CD4-positive, alpha-beta T cell (primary cell): ENCODE measurements at regions not wholly inside any gene's neighbourhood (a gene's known extent, or its start where the extent isn't known, plus 50 kb on each side); places are given as distances from the start of the nearest gene placed in this dataset.

Source experiments
- ATAC-seq: fragments of 200-7000 bp; cut with Tn5 transposase; one replicate; pipeline ENCODE4 v1.10.0; 2022; ENCODE audit warnings: mild to moderate bottlenecking; ENCODE audit not compliant: poor library complexity
- CTCF ChIA-PET: fragments of 350-600 bp; sonication (Branson Sonifier 250); formaldehyde crosslinking; loops from one replicate; lab custom pipeline; 2021; ENCODE audit warnings: antibody characterized with exemption, inconsistent platforms; lab: Charles Lee
- POLR2A ChIA-PET: fragments of 350-600 bp; sonication (Branson Sonifier 250); formaldehyde crosslinking; loops from one replicate; lab custom pipeline; 2021; ENCODE audit warnings: antibody characterized with exemption, inconsistent platforms; lab: Charles Lee
- DNase-seq, 14 experiments: peaks; one replicate each; pipeline ENCODE4 v3.0.0-alpha.2; 2013 to 2020; ENCODE audit warnings: mixed read lengths in 2 of 14
- H3K27ac ChIP-seq, 2 donors: one replicate each; pipeline versions ENCODE4 v1.5.1 to v1.7.0; 2013; ENCODE audit warnings: low read length in 2 of 2, low read depth in 1 of 2, mild to moderate bottlenecking in 1 of 2
- H3K27me3 ChIP-seq, 2 experiments: 1 replicate in 1 of 2; 2 replicates in 1 of 2; pipeline versions ENCODE4 v1.6.1 to v1.7.0; 2013; ENCODE audit warnings: low read length in 2 of 2, control low read depth in 1 of 2, mild to moderate bottlenecking in 1 of 2, moderate library complexity in 1 of 2; ENCODE audit not compliant: insufficient read depth in 2 of 2, control insufficient read depth in 1 of 2
- H3K36me3 ChIP-seq: one replicate; pipeline ENCODE4 v1.6.1; 2013; ENCODE audit warnings: low read length, control low read depth; ENCODE audit not compliant: insufficient read depth
- H3K4me1 ChIP-seq: one replicate; pipeline ENCODE4 v1.6.1; 2013; ENCODE audit warnings: low read length, control low read depth; ENCODE audit not compliant: insufficient read depth
- H3K4me3 ChIP-seq: one replicate; pipeline ENCODE4 v1.5.1; 2013; ENCODE audit warnings: mild to moderate bottlenecking, low read length, moderate library complexity
- H3K9me3 ChIP-seq, 2 experiments: 1 replicate in 1 of 2; 2 replicates in 1 of 2; pipeline versions ENCODE4 v1.6.1 to v1.7.0; 2013; ENCODE audit warnings: low read length in 2 of 2, mild to moderate bottlenecking in 2 of 2, control low read depth in 1 of 2, moderate library complexity in 1 of 2; ENCODE audit not compliant: control insufficient read depth in 1 of 2, insufficient read depth in 1 of 2
- H3K27ac Mint-ChIP-seq: one replicate; pipeline ENCODE4 v1.8.0; 2020; ENCODE audit warnings: mixed read lengths
- H3K27me3 Mint-ChIP-seq: one replicate; pipeline ENCODE4 v1.8.0; 2021; ENCODE audit warnings: mixed read lengths
- H3K36me3 Mint-ChIP-seq: one replicate; pipeline ENCODE4 v1.8.0; 2021; ENCODE audit warnings: low read depth, mixed read lengths
- H3K4me1 Mint-ChIP-seq: one replicate; pipeline ENCODE4 v1.8.0; 2021; ENCODE audit warnings: low read depth, mixed read lengths
- H3K4me3 Mint-ChIP-seq: one replicate; pipeline ENCODE4 v1.8.0; 2020; ENCODE audit warnings: mild to moderate bottlenecking, mixed read lengths
- H3K9me3 Mint-ChIP-seq: one replicate; pipeline ENCODE4 v1.8.0; 2020; ENCODE audit warnings: mixed read lengths
- intact Hi-C, 2 experiments: fragments of 100-400 bp; cut with DNase I in 1 of 2; cut with micrococcal nuclease in 1 of 2; formaldehyde crosslinking; loops; one replicate each; pipeline versions ENCODE4 v1.15.1 to v1.9.0; 2023 to 2025; cut with DNase I, micrococcal nuclease
- TF ChIP-seq, protein P1 (sequence below): fragments of 200-600 bp; IDR thresholded peaks from one replicate; pipeline ENCODE4 v1.8.0; 2022; ENCODE audit warnings: antibody characterized with exemption, mild to moderate bottlenecking

- Mint-ChIP-seq H3K4me1 (no peaks in the 10 kb centered on the region), H3K36me3 (no peaks in the 10 kb centered on the region), H3K27ac (no peak overlapping the region), H3K4me3 (no peak overlapping the region), H3K27me3 (no peaks in the 10 kb centered on the region), H3K9me3 (peaks cover 17% of the 10 kb centered on the region)
- no peaks in the 10 kb centered on the region for H3K4me1 ChIP-seq
- no peak for DNase-seq
- ATAC-seq: no peak
- H3K27me3 ChIP-seq: no peaks in the 10 kb centered on the region
- no peak overlapping the region for H3K4me3 ChIP-seq
- TF ChIP-seq, protein P1, sequence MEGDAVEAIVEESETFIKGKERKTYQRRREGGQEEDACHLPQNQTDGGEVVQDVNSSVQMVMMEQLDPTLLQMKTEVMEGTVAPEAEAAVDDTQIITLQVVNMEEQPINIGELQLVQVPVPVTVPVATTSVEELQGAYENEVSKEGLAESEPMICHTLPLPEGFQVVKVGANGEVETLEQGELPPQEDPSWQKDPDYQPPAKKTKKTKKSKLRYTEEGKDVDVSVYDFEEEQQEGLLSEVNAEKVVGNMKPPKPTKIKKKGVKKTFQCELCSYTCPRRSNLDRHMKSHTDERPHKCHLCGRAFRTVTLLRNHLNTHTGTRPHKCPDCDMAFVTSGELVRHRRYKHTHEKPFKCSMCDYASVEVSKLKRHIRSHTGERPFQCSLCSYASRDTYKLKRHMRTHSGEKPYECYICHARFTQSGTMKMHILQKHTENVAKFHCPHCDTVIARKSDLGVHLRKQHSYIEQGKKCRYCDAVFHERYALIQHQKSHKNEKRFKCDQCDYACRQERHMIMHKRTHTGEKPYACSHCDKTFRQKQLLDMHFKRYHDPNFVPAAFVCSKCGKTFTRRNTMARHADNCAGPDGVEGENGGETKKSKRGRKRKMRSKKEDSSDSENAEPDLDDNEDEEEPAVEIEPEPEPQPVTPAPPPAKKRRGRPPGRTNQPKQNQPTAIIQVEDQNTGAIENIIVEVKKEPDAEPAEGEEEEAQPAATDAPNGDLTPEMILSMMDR: no peak
- no peak overlapping the region for H3K27ac ChIP-seq
- ChIA-PET POLR2A (no interaction called here), CTCF (no interaction called here)
- no peaks in the 10 kb centered on the region for H3K36me3 ChIP-seq
- intact Hi-C loops: no loop called here
- H3K9me3 ChIP-seq: peaks cover 1 to 4% of the 10 kb centered on the region in 2 experiments
Measured at GRCh38 chr4:135277068-135277979, 1075.7 kb upstream of the PABPC4L start.

- H3K4me1 ChIP-seq: no peaks in the 10 kb centered on the region
- Mint-ChIP-seq H3K27ac (no peak overlapping the region), H3K27me3 (no peaks in the 10 kb centered on the region), H3K4me1 (no peaks in the 10 kb centered on the region), H3K36me3 (no peaks in the 10 kb centered on the region), H3K9me3 (peaks cover 17% of the 10 kb centered on the region), H3K4me3 (no peak overlapping the region)
- TF ChIP-seq, protein P1: no peak
- intact Hi-C loops: no loop called here
- no peaks in the 10 kb centered on the region for H3K27me3 ChIP-seq
- H3K27ac ChIP-seq: no peak overlapping the region
- no peaks in the 10 kb centered on the region for H3K36me3 ChIP-seq
- H3K4me3 ChIP-seq: no peak overlapping the region
- CTCF ChIA-PET: no interaction called here
- DNase-seq (no peak), ATAC-seq (no peak)
- H3K9me3 ChIP-seq: peaks cover 2 to 8% of the 10 kb centered on the region in 2 experiments
- POLR2A ChIA-PET: no interaction called here
Measured at GRCh38 chr4:135274416-135274815, 1072.8 kb upstream of the PABPC4L start.

- H3K4me1 Mint-ChIP-seq: no peaks in the 10 kb centered on the region
- H3K4me1 ChIP-seq: no peaks in the 10 kb centered on the region
- H3K36me3 ChIP-seq: no peaks in the 10 kb centered on the region
- intact Hi-C loops: no loop called here
- no peaks in the 10 kb centered on the region for H3K27me3 ChIP-seq
- H3K4me3 ChIP-seq: no peak overlapping the region
- no peak overlapping the region for H3K4me3 Mint-ChIP-seq
- TF ChIP-seq, protein P1: no peak
- no peaks in the 10 kb centered on the region for H3K27me3 Mint-ChIP-seq
- H3K9me3 Mint-ChIP-seq: peaks cover 1% of the 10 kb centered on the region
- DNase-seq (no peak), ATAC-seq (no peak)
- no peaks in the 10 kb centered on the region for H3K36me3 Mint-ChIP-seq
- H3K9me3 ChIP-seq: peaks cover 0 to 8% of the 10 kb centered on the region in 2 experiments
- CTCF ChIA-PET: no interaction called here
- no peak overlapping the region for H3K27ac ChIP-seq
- POLR2A ChIA-PET: interaction anchor here (0.6 kb wide), 1 partner anchor 1705 kb away, joined by 3 read pairs; no protein-coding TSS in a partner anchor
- no peak overlapping the region for H3K27ac Mint-ChIP-seq
Measured at GRCh38 chr4:135269125-135269890, 1067.7 kb upstream of the PABPC4L start.
